ENCODE measurements at regions not wholly inside any gene's neighbourhood (a gene's known extent, or its start where the extent isn't known, plus 50 kb on each side); places are given as distances from the start of the nearest gene placed in this dataset.

DNA sequence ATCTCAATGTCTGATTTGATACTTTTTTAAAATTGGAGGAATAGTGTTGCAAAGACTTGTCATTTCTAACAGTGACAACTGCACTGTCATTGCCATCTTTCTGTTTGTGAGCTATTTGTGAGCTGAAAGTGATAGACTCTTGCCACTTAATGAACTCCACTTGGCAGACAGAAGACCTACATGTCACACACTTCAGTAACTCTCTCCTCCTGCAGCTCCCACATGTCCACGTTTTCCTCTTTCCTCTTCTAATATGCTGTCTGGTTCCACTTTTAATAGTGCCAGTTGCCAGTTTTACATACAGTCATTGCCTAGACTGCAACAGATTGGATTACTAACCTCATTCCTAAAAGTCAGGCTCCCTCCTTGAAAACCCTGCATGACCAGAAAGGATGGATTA, 121.5 kb downstream of the CAPZA3 start:
- TF ChIP-seq, protein P1, sequence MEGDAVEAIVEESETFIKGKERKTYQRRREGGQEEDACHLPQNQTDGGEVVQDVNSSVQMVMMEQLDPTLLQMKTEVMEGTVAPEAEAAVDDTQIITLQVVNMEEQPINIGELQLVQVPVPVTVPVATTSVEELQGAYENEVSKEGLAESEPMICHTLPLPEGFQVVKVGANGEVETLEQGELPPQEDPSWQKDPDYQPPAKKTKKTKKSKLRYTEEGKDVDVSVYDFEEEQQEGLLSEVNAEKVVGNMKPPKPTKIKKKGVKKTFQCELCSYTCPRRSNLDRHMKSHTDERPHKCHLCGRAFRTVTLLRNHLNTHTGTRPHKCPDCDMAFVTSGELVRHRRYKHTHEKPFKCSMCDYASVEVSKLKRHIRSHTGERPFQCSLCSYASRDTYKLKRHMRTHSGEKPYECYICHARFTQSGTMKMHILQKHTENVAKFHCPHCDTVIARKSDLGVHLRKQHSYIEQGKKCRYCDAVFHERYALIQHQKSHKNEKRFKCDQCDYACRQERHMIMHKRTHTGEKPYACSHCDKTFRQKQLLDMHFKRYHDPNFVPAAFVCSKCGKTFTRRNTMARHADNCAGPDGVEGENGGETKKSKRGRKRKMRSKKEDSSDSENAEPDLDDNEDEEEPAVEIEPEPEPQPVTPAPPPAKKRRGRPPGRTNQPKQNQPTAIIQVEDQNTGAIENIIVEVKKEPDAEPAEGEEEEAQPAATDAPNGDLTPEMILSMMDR (IDR thresholded peaks at IDR 0.05) = no peak
- TF ChIP-seq ZFX (IDR thresholded peaks at IDR 0.05; ENCODE audit: borderline replicate concordance) = no peak
